ENCODE measurements at regions not wholly inside any gene's neighbourhood (a gene's known extent, or its start where the extent isn't known, plus 50 kb on each side); places are given as distances from the start of the nearest gene placed in this dataset.

GRCh38 chr1:166235728-166236127 lies 68.9 kb upstream of the FAM78B start:
- no peak overlapping the region for H3K4me3 ChIP-seq (replicated peaks in 1 of 3; ENCODE audit: insufficient read depth in 1 of 3, low read depth in 2 of 3, low read length in 3 of 3)
- no peak overlapping the region for H3K27ac ChIP-seq (ENCODE audit: extremely low read length, insufficient read depth, low read length)
- no peak overlapping the region for H3K4me2 ChIP-seq (ENCODE audit: low read depth, low read length)
- BruUV-seq (replicated peaks), result no TSS peak
- CTCF ChIA-PET (ENCODE audit: low intra/inter-chr PET ratio, low total read pairs), result no interaction called here
- TF ChIP-seq IKZF1 (IDR thresholded peaks at IDR 0.05) (no peak), ZNF652 (CRISPR knock-in tag; IDR thresholded peaks at IDR 0.05; ENCODE audit: borderline replicate concordance, low read depth) (no peak), RELA (CRISPR knock-in tag; IDR thresholded peaks at IDR 0.05) (no peak), ELK4 (CRISPR knock-in tag; IDR thresholded peaks at IDR 0.05; ENCODE audit: borderline replicate concordance) (no peak), GATA4 (IDR thresholded peaks at IDR 0.05; ENCODE audit: borderline replicate concordance, low read depth) (no peak), LBX2 (CRISPR knock-in tag; IDR thresholded peaks at IDR 0.05; ENCODE audit: borderline replicate concordance) (no peak), RAD51 (IDR thresholded peaks at IDR 0.05; ENCODE audit: borderline replicate concordance) (no peak), ZNF746 (CRISPR knock-in tag; IDR thresholded peaks at IDR 0.05) (no peak), GPN1 (CRISPR knock-in tag; IDR thresholded peaks at IDR 0.05; ENCODE audit: borderline replicate concordance) (no peak), ZNF510 (CRISPR knock-in tag; IDR thresholded peaks at IDR 0.05; ENCODE audit: low read depth) (no peak), ZNF784 (CRISPR knock-in tag; IDR thresholded peaks at IDR 0.05; ENCODE audit: borderline replicate concordance) (no peak), CENPX (CRISPR knock-in tag; IDR thresholded peaks at IDR 0.05) (no peak), FOXP1 (IDR thresholded peaks at IDR 0.05) (no peak), FOXP1 (CRISPR knock-in tag; IDR thresholded peaks at IDR 0.05) (no peak), GPBP1L1 (CRISPR knock-in tag; IDR thresholded peaks at IDR 0.05) (no peak), MED8 (CRISPR knock-in tag; IDR thresholded peaks at IDR 0.05; ENCODE audit: insufficient replicate concordance) (no peak), TEAD2 (CRISPR knock-in tag; IDR thresholded peaks at IDR 0.05) (no peak)
- no peak for FAIRE-seq
- intact Hi-C loops (cut with micrococcal nuclease; ENCODE audit: unreplicated experiment), result no loop called here
- no peaks in the 10 kb centered on the region for H3K27me3 ChIP-seq (ENCODE audit: control insufficient read depth in 1 of 2, insufficient read depth in 2 of 2, low read length in 2 of 2)
- DNase-seq (ENCODE audit: low spot score), result no peak
- no peaks in the 10 kb centered on the region for H3K9me3 ChIP-seq (ENCODE audit: low read length)
- no peak overlapping the region for H2AFZ ChIP-seq (ENCODE audit: low read length)
- H4K20me1 ChIP-seq (ENCODE audit: insufficient read depth, low read length), result no peaks in the 10 kb centered on the region
- H3K4me1 ChIP-seq (ENCODE audit: insufficient read depth, low read length), result no peaks in the 10 kb centered on the region
- ATAC-seq, result no peak
- WGBS (ENCODE audit: low lambda C conversion rate), result 0% methylated on average over 2 of the region's 2 CpGs
- in situ Hi-C loops (cut with HindIII; ENCODE audit: extremely low pct_ligation_motif_present, low pct_unique_long_range_greater_than_20kb), result no loop called here
- no peaks in the 10 kb centered on the region for H3K36me3 ChIP-seq (replicated peaks in 1 of 2; ENCODE audit: control insufficient read depth in 1 of 2, insufficient read depth in 2 of 2, low read length in 2 of 2)
- H3K9ac ChIP-seq (ENCODE audit: insufficient read depth, low read depth, low read length), result no peak overlapping the region
- POLR2A ChIA-PET, result no interaction called here
- no peaks in the 10 kb centered on the region for H3K79me2 ChIP-seq (ENCODE audit: insufficient read depth, low read length)

Data from HepG2 (cell line).